ENCODE measurements at regions not wholly inside any gene's neighbourhood (a gene's known extent, or its start where the extent isn't known, plus 50 kb on each side); places are given as distances from the start of the nearest gene placed in this dataset.

DNA sequence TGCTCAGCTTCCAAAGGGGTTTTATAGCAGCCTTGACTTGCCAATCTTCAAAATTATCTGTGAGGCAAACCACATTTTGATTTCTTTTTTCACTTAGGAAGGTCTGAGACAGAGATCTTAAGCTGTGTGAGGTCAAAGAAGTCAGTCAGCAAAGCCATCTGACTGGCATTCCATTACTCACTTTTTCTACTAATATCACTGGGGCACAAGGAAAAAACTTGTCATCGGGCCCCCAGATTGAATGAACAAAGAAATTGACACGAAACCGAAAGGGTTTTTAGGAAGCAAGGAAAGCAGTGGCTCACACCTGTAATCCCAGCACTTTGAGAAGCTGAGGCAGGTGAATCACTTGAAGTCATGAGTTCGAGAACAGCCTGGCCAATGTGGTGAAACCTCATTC is 78.5 kb upstream of the FRMD4A start:
- no peaks in the 10 kb centered on the region for H3K27me3 ChIP-seq (ENCODE audit: control insufficient read depth, insufficient read depth, low read length)
- H3K4me1 ChIP-seq (ENCODE audit: control insufficient read depth, insufficient read depth, low read length), result 0 out of 2 replicates have a peak, but pooled peaks cover 5% of the 10 kb centered on the region
- H3K27ac ChIP-seq (ENCODE audit: low read depth, low read length), result no peak overlapping the region
- H3K4me3 ChIP-seq (ENCODE audit: low read depth, low read length), result no peak overlapping the region
- H3K36me3 ChIP-seq (ENCODE audit: control insufficient read depth, insufficient read depth, low read length), result no peaks in the 10 kb centered on the region
- no peak overlapping the region for H3K9ac ChIP-seq (ENCODE audit: low read length)
- no peaks in the 10 kb centered on the region for H3K9me3 ChIP-seq (ENCODE audit: control insufficient read depth, insufficient read depth, low read depth, low read length)

GRCh38 chr10:14408139-14408538 is 77.4 kb upstream of the FRMD4A start:
- H3K9me3 ChIP-seq (ENCODE audit: control insufficient read depth, insufficient read depth, low read depth, low read length), result no peaks in the 10 kb centered on the region
- no peaks in the 10 kb centered on the region for H3K27me3 ChIP-seq (ENCODE audit: control insufficient read depth, insufficient read depth, low read length)
- no peak overlapping the region for H3K4me3 ChIP-seq (ENCODE audit: low read depth, low read length)

GRCh38 chr10:14407567-14407966 is 76.8 kb upstream of the FRMD4A start:
- Histone ChIP-seq H3K4me1 (ENCODE audit: control insufficient read depth, insufficient read depth, low read length) (no peaks in the 10 kb centered on the region), H3K27me3 (ENCODE audit: control insufficient read depth, insufficient read depth, low read length) (no peaks in the 10 kb centered on the region), H3K27ac (ENCODE audit: low read depth, low read length) (no peak overlapping the region), H3K4me3 (ENCODE audit: low read depth, low read length) (no peak overlapping the region), H3K9ac (ENCODE audit: low read length) (no peak overlapping the region), H3K9me3 (ENCODE audit: control insufficient read depth, insufficient read depth, low read depth, low read length) (no peaks in the 10 kb centered on the region), H3K36me3 (ENCODE audit: control insufficient read depth, insufficient read depth, low read length) (no peaks in the 10 kb centered on the region)

More at GRCh38 chr10:14408139-14408538, 77.4 kb upstream of the FRMD4A start:
- Histone ChIP-seq H3K4me1 (ENCODE audit: control insufficient read depth, insufficient read depth, low read length) (no peaks in the 10 kb centered on the region), H3K27ac (ENCODE audit: low read depth, low read length) (no peak overlapping the region), H3K9ac (ENCODE audit: low read length) (no peak overlapping the region), H3K36me3 (ENCODE audit: control insufficient read depth, insufficient read depth, low read length) (no peaks in the 10 kb centered on the region)

DNA sequence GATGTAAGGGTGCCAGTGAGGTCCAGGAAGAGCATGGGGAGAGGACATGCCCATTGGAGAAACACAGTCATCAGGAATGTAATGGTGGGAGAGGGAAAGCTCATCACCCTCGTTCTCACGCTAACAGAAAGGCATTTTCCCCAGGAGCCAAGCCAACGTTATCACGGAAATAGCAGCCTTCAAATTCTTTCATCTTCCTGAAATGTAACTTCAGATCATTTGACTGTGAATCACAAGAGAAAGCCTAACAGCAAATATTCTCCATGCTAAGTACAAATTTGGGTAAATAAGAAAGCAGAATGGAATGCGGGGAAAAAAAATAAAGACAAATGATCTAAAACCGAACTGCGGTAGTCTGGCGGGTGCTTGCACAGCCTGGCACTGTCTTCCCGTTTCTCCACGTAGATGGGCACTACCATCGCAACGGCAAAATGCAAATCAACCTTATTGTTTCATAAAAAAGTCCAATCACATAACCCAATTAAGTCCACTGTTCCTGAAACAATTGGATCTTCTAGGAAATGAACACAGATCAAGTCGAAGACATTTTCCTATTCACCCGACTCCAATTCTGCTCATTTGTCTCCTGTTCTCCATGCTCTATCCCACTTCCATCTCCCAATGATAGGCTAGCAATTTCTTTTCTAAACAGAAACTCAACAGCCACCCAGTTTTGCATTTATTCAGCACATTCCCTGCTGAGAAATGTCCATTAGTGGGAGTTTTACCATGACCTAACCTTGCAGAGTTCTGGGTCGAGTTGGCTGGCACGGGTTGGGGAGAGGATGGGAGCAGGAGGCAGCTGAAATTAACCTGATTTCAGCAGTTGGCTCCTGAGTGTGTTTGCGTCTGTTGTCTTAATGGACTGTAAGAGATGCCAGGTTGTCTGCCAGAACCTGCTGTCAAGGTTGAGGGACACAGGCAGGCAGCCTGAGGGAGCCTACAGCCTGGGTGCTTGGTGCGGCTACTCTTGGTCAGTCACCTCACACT is 74.6 kb upstream of the FRMD4A start:
- H3K27ac ChIP-seq (ENCODE audit: low read depth, low read length), result no peak overlapping the region
- no peak overlapping the region for H3K4me3 ChIP-seq (ENCODE audit: low read depth, low read length)
- peaks cover 6% of the 10 kb centered on the region; the same call in 1 of the 2 replicates for H3K4me1 ChIP-seq (ENCODE audit: control insufficient read depth, insufficient read depth, low read length)
- H3K9me3 ChIP-seq (ENCODE audit: control insufficient read depth, insufficient read depth, low read depth, low read length), result no peaks in the 10 kb centered on the region
- H3K36me3 ChIP-seq (ENCODE audit: control insufficient read depth, insufficient read depth, low read length), result no peaks in the 10 kb centered on the region
- no peaks in the 10 kb centered on the region for H3K27me3 ChIP-seq (ENCODE audit: control insufficient read depth, insufficient read depth, low read length)
- no peak overlapping the region for H3K9ac ChIP-seq (ENCODE audit: low read length)

DNA sequence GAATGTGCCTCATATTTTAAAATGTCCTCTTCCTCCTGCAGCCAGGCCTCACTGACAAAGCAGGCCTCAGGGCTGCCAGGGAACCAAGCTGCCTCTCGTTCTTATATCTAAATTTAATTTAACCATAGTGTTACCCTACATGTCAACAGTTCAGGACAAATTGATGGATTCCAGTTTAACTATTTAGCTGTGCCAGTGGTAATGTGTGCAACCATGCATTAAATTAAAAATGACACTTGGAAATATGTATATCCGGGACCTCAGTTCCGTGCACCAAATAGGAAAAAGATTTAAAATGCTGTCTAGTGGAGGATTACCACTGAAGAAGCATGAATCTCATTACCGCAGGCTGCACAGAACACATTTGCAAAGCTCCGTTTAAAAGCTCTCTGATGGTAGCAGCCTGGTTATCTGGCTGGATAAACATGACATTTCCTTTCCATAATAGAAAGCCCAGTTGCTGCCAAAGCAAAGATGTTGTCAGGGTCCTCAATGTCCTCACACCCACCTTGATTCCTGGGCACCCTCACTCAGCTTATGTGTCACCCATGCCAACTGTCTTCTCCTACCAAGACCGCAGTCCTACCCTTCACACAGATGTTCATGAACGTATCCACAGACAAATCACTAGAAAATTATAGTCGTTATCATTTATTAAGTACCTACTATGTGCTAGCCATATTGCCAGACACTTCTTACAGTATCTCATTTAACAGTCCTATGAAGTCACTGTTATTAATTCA is 73.3 kb upstream of the FRMD4A start:
- H3K9ac ChIP-seq (ENCODE audit: low read length), result no peak overlapping the region
- no peak overlapping the region for H3K4me3 ChIP-seq (ENCODE audit: low read depth, low read length)
- no peaks in the 10 kb centered on the region for H3K27me3 ChIP-seq (ENCODE audit: control insufficient read depth, insufficient read depth, low read length)
- no peaks in the 10 kb centered on the region for H3K36me3 ChIP-seq (ENCODE audit: control insufficient read depth, insufficient read depth, low read length)
- H3K4me1 ChIP-seq (ENCODE audit: control insufficient read depth, insufficient read depth, low read length), result peaks cover 11% of the 10 kb centered on the region; the same call in 1 of the 2 replicates
- no peaks in the 10 kb centered on the region for H3K9me3 ChIP-seq (ENCODE audit: control insufficient read depth, insufficient read depth, low read depth, low read length)
- no peak overlapping the region for H3K27ac ChIP-seq (ENCODE audit: low read depth, low read length)

DNA sequence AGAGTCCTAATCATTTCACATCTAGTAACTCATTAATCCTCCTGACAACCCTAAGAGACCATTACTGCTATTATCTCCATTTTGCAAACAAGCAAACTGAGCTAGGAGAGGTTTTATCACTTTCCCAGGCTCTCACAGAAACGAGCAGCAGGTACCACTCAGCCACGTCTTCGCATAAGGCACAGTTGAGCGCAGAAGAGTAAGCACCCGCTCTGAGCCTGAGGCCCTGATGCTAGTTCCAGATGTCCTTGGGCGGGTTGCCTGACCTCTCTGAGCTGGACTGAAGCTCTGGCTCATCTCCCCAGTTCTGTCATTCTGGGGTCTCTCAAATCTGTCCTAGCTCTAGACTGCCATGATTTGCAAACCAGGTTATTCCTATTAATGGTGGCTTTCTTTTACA is 72.6 kb upstream of the FRMD4A start:
- Histone ChIP-seq H3K27ac (ENCODE audit: low read depth, low read length) (no peak overlapping the region), H3K9ac (ENCODE audit: low read length) (no peak overlapping the region), H3K36me3 (ENCODE audit: control insufficient read depth, insufficient read depth, low read length) (no peaks in the 10 kb centered on the region), H3K4me1 (ENCODE audit: control insufficient read depth, insufficient read depth, low read length) (peaks cover 11% of the 10 kb centered on the region; the same call in 1 of the 2 replicates), H3K27me3 (ENCODE audit: control insufficient read depth, insufficient read depth, low read length) (no peaks in the 10 kb centered on the region), H3K9me3 (ENCODE audit: control insufficient read depth, insufficient read depth, low read depth, low read length) (no peaks in the 10 kb centered on the region), H3K4me3 (ENCODE audit: low read depth, low read length) (no peak overlapping the region)

GRCh38 chr10:14399641-14400040 is 68.9 kb upstream of the FRMD4A start:
- no peak overlapping the region for H3K27ac ChIP-seq (ENCODE audit: low read depth, low read length)
- no peak overlapping the region for H3K9ac ChIP-seq (ENCODE audit: low read length)
- peaks cover 18% of the 10 kb centered on the region for H3K4me1 ChIP-seq (ENCODE audit: control insufficient read depth, insufficient read depth, low read length)
- H3K27me3 ChIP-seq (ENCODE audit: control insufficient read depth, insufficient read depth, low read length), result no peaks in the 10 kb centered on the region
- H3K36me3 ChIP-seq (ENCODE audit: control insufficient read depth, insufficient read depth, low read length), result no peaks in the 10 kb centered on the region
- no peaks in the 10 kb centered on the region for H3K9me3 ChIP-seq (ENCODE audit: control insufficient read depth, insufficient read depth, low read depth, low read length)
- no peak overlapping the region for H3K4me3 ChIP-seq (ENCODE audit: low read depth, low read length)

DNA sequence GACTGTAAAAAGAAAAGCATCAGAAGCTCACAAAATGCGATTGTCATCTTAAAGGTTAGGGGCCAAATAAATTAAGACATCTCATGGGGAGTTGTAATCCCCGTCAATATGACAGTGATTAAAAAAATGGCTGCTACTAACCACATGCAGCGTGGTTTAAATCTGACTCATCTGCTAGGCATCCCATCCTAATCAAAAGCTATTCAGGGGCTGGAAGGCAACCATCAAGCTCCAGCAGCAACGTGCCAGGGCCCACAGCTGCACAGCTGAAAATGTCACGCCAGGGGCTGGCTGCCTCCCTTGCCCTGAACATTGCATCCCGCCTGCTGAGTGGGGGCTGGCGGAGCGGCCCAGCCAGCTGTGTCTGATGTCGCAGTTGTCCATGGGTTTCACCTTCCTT is 66.3 kb upstream of the FRMD4A start:
- no peaks in the 10 kb centered on the region for H3K27me3 ChIP-seq (ENCODE audit: control insufficient read depth, insufficient read depth, low read length)
- no peaks in the 10 kb centered on the region for H3K36me3 ChIP-seq (ENCODE audit: control insufficient read depth, insufficient read depth, low read length)
- peaks cover 18% of the 10 kb centered on the region for H3K4me1 ChIP-seq (ENCODE audit: control insufficient read depth, insufficient read depth, low read length)
- no peak overlapping the region for H3K27ac ChIP-seq (ENCODE audit: low read depth, low read length)
- H3K4me3 ChIP-seq (ENCODE audit: low read depth, low read length), result no peak overlapping the region
- no peaks in the 10 kb centered on the region for H3K9me3 ChIP-seq (ENCODE audit: control insufficient read depth, insufficient read depth, low read depth, low read length)
- no peak overlapping the region for H3K9ac ChIP-seq (ENCODE audit: low read length)

GRCh38 chr10:14396411-14397048 is 65.8 kb upstream of the FRMD4A start:
- H3K9me3 ChIP-seq (ENCODE audit: control insufficient read depth, insufficient read depth, low read depth, low read length), result no peaks in the 10 kb centered on the region
- no peak overlapping the region for H3K27ac ChIP-seq (ENCODE audit: low read depth, low read length)
- H3K4me1 ChIP-seq (ENCODE audit: control insufficient read depth, insufficient read depth, low read length), result peaks cover 18% of the 10 kb centered on the region
- no peak overlapping the region for H3K4me3 ChIP-seq (ENCODE audit: low read depth, low read length)
- H3K36me3 ChIP-seq (ENCODE audit: control insufficient read depth, insufficient read depth, low read length), result no peaks in the 10 kb centered on the region
- H3K9ac ChIP-seq (ENCODE audit: low read length), result no peak overlapping the region
- H3K27me3 ChIP-seq (ENCODE audit: control insufficient read depth, insufficient read depth, low read length), result no peaks in the 10 kb centered on the region

GRCh38 chr10:14394179-14394578 is 63.5 kb upstream of the FRMD4A start:
- H3K4me3 ChIP-seq (ENCODE audit: low read depth, low read length), result no peak overlapping the region
- H3K27ac ChIP-seq (ENCODE audit: low read depth, low read length), result no peak overlapping the region
- no peaks in the 10 kb centered on the region for H3K9me3 ChIP-seq (ENCODE audit: control insufficient read depth, insufficient read depth, low read depth, low read length)
- H3K27me3 ChIP-seq (ENCODE audit: control insufficient read depth, insufficient read depth, low read length), result no peaks in the 10 kb centered on the region
- no peaks in the 10 kb centered on the region for H3K36me3 ChIP-seq (ENCODE audit: control insufficient read depth, insufficient read depth, low read length)
- peaks cover 7% of the 10 kb centered on the region; the same call in 1 of the 2 replicates for H3K4me1 ChIP-seq (ENCODE audit: control insufficient read depth, insufficient read depth, low read length)
- H3K9ac ChIP-seq (ENCODE audit: low read length), result no peak overlapping the region

Measured in HUES6 (cell line).